CD1c-positive myeloid dendritic cell (primary cell): ENCODE measurements at regions not wholly inside any gene's neighbourhood (a gene's known extent, or its start where the extent isn't known, plus 50 kb on each side); places are given as distances from the start of the nearest gene placed in this dataset.
"Not testable (repeated sequence)": the region's sequence is repeated elsewhere in the genome, so short reads cannot be mapped to it uniquely, and the experiment has no call there.

Experiments used
- DNase-seq: peaks from one replicate; pipeline ENCODE4 v3.0.0-alpha.2; 2016; ENCODE audit errors: extremely low spot score

DNA sequence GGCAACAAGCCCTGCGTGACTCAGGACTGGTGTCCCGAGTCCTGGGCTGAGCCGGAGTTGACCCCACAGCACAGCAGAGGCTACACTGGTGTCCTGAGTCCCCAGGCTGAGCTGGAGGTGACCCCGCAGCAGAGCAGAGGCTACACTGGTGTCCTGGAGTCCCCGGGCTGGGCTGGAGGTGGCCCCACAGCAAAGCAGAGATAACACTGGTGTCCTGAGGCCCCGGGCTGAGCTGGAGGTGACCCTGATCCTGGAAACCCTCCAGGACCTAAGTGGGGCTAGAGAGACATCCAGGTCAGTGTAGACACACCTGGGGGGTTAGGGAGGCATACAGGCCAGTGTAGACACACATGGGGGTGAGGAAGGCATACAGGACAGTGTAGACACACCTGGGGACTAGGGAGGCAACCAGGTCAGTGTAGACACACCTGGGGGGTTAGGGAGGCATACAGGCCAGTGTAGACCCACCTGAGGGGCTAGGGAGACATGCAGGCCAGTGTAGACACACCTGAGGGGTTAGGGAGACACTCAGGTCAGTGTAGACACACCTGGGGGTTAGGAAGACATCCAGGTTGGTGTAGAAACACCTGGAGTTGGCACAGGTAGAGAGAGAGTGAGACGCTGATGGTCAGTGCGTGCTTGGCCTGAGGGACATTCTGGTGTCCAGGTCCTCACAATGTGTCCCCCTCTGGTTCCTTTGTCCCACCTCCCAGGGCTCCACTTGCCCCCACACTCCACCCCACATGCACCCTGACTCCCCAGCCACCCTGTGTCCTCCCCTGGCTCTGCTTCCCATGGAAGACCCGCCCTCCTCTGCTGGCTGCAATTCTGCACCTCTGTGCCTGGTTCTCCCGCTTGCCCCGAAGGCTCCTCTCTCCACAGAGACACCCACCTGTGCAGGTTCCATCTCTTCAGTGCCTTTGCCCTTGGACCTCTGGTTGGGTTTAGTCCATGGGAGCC lies 321.6 kb upstream of the SFSWAP start:
- DNase-seq = no peak

DNA sequence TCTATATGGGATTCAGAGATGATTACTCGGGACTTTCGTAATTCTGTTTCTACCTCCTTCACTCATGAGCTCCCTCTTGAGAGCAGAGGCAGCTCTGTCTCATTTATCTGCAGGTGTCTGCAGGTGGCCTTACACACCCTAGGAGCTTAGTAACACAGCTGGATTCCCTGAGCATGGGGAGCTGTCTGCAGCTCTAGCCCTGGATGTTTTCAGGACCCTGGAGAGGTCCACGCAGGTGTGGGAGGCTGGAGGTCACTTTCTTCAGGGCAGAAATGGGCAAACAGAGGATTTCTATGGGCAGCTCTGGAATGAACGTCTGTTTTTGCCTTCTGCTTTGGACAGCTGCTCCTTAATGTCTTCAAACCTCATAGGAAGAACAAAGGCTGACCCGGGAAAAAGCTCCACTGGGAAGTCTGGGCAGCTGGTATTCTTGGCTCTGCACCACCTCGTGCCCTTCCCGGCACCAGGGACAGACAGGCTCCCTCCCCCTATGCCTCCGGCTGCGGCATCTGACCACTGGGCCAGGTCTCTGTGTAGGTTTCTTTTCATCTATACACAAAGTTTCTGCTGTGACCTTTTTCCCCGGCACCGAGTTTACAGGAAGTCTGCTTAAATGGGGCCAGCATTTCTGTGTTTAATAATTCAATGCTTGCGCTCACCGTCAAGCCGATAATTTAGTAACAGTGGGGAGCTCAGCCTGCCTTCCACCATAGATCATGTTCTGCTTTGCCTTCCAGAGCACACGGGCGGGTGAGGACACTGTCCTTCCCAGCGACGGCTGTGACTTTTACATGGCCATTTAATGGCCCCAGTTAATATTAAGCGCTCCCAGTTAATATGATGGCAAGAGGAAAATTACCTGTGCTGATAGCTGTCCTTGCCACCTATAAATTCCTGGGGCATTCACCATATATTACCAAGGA lies 320.2 kb upstream of the SFSWAP start:
- DNase-seq = no peak

DNA sequence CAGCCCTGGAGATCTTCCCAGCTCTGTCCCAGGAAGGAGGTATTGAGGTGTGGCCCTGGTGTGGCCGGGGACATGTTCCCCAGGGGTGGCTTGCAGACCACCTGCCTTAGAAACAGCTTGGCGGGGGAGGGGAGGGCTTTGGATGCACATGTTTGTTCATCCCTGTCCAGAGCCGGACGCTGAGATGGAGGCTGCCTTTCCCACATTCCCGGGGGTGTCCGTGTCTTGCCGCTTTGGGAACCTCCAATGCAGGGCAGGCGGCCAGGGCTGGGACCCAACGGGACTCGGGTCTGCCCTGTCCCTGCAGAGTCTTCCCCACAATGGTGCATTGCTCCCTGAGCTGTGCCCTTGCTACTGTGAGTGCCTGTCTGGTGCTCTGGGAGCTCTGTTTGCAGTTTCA lies 319.5 kb upstream of the SFSWAP start:
- no peak for DNase-seq

GRCh38 chr12:131394752-131395151 lies 316.1 kb upstream of the SFSWAP start:
- DNase-seq = not testable (repeated sequence)

DNA sequence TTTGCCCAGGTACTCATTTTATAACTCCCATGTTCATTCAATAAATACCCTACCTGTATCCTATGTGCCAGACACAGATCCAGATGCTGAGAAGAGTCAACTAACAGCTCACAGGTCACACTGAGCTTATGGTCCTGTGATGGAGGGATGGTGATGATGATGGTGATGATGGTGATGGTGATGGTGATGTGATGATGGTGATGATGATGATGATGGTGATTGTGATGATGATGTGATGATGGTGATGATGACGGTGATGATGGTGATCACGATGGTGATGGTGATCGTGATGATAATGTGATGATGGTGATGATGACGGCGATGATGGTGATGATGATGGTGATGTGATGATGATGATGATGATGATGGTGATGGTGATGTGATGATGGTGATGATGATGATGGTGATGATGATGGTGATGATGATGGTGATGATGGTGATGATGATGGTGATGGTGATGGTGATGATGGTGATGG lies 315.6 kb upstream of the SFSWAP start:
- not testable (repeated sequence) for DNase-seq

DNA sequence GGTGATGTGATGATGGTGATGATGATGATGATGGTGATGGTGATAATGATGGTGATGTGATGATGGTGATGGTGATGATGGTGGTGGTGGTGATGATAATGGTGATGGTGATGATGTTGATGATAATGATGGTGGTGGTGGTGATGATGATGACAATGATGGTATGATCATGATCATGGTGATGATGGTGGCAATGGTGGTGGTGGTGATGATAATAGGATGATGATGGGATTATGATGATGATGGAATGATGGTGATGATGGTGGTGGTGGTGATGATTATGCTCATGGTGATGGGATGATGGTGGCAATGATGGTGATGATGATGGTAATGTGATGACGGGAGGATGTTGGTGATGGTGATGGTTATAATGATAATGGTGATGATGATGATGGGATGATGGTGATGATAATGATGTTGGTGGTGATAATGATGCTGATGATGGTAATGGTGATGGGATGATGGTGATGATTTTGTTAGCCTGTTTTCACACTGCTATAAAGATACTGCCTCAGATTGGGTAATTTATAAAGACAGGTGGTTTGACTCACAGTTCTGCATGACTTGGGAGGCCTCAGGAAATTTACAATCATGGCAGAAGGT lies 314.8 kb upstream of the SFSWAP start:
- no peak for DNase-seq

DNA sequence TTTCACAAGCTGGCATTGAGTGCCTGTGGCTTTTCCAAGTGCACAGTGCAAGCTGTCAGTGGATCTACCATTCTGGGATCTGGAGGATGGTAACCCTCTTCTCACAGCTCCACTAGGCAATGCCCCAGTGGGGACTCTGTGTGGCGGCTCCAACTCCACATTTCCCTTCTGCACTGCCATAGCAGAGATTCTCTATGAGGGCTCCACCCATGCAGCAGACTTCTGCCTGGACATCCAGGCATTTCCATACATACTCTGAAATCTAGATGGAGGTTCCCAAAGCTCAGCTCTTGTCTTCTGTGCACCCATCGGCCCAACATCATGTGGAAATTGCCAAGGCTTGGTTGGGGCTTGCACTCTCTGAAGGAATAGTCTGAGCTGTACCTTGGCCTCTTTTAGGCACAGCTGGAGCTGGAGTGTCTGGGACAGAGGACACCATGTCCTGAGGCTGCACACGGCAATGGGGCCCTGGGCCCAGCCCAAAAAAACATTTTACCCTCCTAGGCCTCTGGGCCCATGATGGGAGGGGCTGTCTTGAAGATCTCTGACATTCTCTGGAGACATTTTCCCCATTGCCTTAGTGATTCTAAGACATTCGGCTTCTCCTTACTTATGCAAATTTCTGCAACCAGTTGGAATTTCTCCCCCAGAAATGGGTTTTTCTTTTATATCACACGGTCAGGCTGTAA lies 313.3 kb upstream of the SFSWAP start:
- no peak for DNase-seq

GRCh38 chr12:131399000-131399399 lies 311.9 kb upstream of the SFSWAP start:
- DNase-seq = no peak

- DNase-seq = not testable (repeated sequence)
These were observed 310.1 kb upstream of the SFSWAP start for GRCh38 chr12:131400668-131401294.

DNA sequence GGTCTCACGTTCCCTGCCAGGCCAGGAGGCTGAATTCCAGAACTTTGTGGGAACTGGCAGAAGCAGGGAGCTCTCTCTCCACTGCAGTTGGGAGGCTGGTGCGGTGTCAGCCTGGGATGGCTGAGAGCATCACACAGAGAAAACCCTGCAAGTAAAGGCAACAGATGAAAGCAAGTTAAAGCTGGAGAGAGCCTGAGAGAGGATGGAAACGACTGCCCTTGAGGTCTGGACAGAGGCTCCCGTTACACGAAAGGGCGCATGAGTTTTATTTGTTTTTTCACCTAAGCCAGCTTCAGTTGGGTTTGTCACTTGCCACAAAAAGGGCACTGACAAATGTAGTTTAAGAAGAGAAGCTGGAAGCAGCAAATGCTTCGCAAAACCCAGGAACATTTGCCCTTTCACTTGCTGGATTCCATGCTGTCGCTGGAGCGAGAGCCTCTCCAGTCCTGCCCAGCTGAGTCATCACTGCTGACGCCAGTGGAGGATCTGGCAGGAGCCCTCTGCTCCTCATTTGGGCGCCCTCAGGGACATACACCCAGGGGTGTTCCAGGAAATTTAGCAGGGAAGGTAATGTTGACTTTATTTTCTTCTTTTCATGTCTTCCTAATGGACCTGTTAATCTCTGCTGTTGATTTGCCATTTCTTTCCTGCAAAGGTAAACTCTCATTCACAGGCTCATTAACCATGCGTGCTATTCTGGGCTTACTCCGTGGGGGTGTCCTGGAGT lies 308.8 kb upstream of the SFSWAP start:
- DNase-seq = not testable (repeated sequence)

DNA sequence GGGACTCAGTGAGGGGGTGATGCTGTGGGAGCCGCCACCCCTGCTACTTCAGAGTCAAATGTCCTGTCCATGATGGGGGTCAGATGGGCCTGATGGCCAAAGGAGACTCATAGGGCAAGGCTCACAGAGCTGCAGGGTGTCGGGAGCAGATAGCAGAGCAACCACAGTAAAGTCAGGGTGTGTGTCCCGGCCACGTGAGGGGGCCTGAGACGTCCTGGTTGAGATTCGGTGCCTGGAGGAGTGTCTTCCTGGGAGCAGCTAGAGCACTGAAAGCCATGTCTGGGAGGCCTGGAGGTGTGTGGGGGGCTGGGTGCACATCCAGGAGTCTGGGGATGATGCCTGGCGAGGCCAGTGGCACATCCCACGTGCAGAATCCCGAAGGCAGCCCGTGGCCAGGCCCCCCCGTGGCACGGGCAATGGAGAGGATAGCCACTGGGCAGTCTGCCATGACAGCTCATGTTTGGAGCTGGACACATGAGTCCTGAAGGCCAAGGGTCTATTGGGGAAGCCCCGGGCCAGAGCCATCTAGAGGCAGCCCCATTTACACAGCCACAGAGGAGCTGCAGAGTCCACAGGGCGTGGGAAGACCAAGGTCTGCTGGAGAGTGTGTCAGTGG lies 308.0 kb upstream of the SFSWAP start:
- no peak for DNase-seq

DNA sequence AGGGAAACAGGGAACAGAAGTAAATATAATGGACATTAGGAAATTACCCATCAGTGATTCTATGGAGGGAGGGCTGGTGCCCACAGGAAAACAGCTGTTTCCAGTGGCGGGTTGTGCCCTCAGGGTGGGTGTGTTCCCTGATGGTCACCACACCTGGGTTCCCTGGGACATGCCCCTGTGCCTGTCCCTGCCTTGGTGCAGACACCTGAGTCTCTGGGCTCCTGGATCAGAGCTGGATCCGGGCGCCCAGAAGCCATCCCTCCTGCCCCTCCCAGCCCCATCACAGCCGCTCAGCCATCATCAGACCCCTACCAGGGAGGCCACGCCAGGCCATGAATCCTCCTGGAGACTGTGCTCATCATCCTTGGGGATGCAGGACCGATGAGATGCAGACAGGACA lies 307.2 kb upstream of the SFSWAP start:
- DNase-seq = no peak

DNA sequence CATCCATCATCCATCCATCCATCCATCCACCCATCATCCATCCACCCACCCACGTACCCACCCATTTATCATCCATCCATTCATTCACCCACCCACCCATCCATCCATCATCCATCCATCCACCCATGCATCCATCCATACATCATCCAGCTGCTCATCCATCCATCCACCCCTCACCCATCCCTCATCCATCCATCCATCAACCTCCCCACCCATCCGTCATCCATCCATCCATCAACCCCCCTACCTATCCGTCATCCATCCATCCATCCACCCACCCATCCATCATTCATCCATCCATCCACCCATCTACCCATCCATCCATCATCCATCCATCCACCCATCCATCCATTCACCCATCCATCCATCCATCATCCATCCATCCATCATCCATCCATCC lies 306.2 kb upstream of the SFSWAP start:
- DNase-seq = no peak

DNA sequence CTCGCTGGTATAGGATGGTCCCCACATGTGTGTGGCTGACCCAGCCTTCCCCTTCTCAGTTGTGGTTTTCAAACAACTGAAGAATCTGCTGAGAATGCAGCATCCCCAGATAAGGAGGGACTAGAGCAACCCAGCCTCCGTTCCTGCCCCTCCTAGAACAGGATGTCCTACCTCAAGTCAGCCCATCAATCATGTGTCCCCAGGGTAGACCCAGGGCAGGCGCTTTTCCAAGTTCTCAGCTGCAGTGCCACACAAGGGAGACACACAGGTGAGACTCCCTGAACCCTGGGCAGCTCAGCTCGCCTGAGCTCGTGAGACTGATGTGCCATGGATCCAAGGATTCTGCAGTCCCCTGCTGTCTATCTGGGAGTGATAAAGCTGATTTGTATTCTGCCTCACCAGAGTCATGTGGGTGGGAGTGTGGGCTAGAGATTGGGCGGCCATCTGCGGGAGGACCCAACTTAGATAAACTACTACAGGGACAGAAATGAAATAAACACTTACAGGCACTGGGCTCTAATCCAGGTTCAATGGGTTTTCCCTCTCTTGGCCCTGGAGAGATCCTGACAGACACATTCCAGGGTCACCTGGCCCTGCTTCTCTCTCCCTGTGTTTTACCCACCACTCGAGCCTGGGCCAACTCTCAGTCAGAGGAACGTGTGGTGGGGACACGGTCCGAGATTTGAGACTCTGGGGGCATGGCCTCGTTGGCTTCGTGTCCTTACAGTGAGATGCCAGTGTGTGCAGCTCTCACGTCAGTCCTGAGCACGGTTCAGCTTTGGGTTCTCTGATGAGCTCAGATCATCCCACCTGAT lies 303.5 kb upstream of the SFSWAP start:
- DNase-seq = no peak

GRCh38 chr12:131408036-131408365 lies 302.9 kb upstream of the SFSWAP start:
- no peak for DNase-seq

- no peak for DNase-seq
These were observed 302.4 kb upstream of the SFSWAP start for GRCh38 chr12:131408484-131408883.

DNA sequence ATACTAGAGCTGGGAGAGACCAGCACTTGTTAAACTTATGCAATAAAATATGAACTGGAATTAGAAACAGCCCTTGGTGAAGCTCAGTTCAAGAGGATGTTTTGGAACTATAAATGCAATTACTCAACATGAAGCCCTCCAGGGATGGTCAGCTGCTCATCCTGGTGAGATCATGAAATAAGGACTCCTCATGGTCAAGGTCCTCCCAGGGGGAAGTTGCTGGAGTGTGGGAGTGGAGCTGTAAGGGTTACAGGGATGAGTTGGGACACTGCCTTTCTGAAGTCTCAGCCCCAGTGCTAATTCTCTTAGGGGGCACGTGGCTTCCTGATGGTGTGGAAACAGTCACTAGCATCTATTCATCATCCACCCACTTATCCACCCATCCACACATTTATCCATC lies 301.7 kb upstream of the SFSWAP start:
- DNase-seq = no peak

GRCh38 chr12:131411827-131412226 lies 299.1 kb upstream of the SFSWAP start:
- DNase-seq = not testable (repeated sequence)

GRCh38 chr12:131413006-131413405 lies 297.9 kb upstream of the SFSWAP start:
- DNase-seq = no peak
